ENCODE measurements at regions not wholly inside any gene's neighbourhood (a gene's known extent, or its start where the extent isn't known, plus 50 kb on each side); places are given as distances from the start of the nearest gene placed in this dataset.

- H3K36me3 ChIP-seq, result no peaks in the 10 kb centered on the region
- intact Hi-C loops (cut with DNase I), result no loop called here
- no peak overlapping the region for H3K4me3 ChIP-seq (replicated peaks in 1 of 3)
- no peak for DNase-seq
- H3K27ac ChIP-seq, result no peak overlapping the region
- H3K27me3 ChIP-seq, result no peaks in the 10 kb centered on the region
- H3K4me1 ChIP-seq, result no peaks in the 10 kb centered on the region
- TF ChIP-seq CTCF (IDR thresholded peaks at IDR 0.05) (no peak), POLR2A (IDR thresholded peaks at IDR 0.05) (no peak)
- WGBS, 2 donors, result 92 to 93% methylated on average over 3 of the region's 3 CpGs
- no peaks in the 10 kb centered on the region for H3K9me3 ChIP-seq
Measured at GRCh38 chr20:12337601-12338000, 419.9 kb downstream of the BTBD3 start.

GRCh38 chr20:12345978-12346377 is 428.3 kb downstream of the BTBD3 start:
- WGBS, 2 donors, result 93 to 96% methylated on average over 2 of the region's 2 CpGs
- TF ChIP-seq CTCF (IDR thresholded peaks at IDR 0.05), result no peak
- TF ChIP-seq POLR2A (IDR thresholded peaks at IDR 0.05), result no peak
- Histone ChIP-seq H3K27ac (no peak overlapping the region), H3K4me3 (replicated peaks in 1 of 3) (no peak overlapping the region), H3K4me1 (no peaks in the 10 kb centered on the region), H3K36me3 (no peaks in the 10 kb centered on the region), H3K27me3 (no peaks in the 10 kb centered on the region), H3K9me3 (no peaks in the 10 kb centered on the region)
- intact Hi-C loops (cut with DNase I), result no loop called here
- DNase-seq, result no peak

- no peaks in the 10 kb centered on the region for H3K36me3 ChIP-seq
- H3K4me3 ChIP-seq (replicated peaks in 1 of 3), result no peak overlapping the region
- intact Hi-C loops (cut with DNase I), result no loop called here
- H3K27ac ChIP-seq, result no peak overlapping the region
- H3K9me3 ChIP-seq, result no peaks in the 10 kb centered on the region
- WGBS, 2 donors, result 64 to 79% methylated on average over 2 of the region's 2 CpGs
- H3K4me1 ChIP-seq, result no peaks in the 10 kb centered on the region
- DNase-seq, result no peak
- TF ChIP-seq CTCF (IDR thresholded peaks at IDR 0.05), result no peak
- no peak for TF ChIP-seq POLR2A (IDR thresholded peaks at IDR 0.05)
- H3K27me3 ChIP-seq, result no peaks in the 10 kb centered on the region
Measured at GRCh38 chr20:12353842-12354241, 436.1 kb downstream of the BTBD3 start.

GRCh38 chr20:12354725-12355124 is 437.0 kb downstream of the BTBD3 start:
- no peak for TF ChIP-seq CTCF (IDR thresholded peaks at IDR 0.05)
- no peak for TF ChIP-seq POLR2A (IDR thresholded peaks at IDR 0.05)
- no peak overlapping the region for H3K4me3 ChIP-seq (replicated peaks in 1 of 3)
- no peaks in the 10 kb centered on the region for H3K36me3 ChIP-seq
- no peaks in the 10 kb centered on the region for H3K9me3 ChIP-seq
- WGBS, 2 donors, result 45 to 56% methylated on average over 1 of the region's 1 CpG
- H3K4me1 ChIP-seq, result no peaks in the 10 kb centered on the region
- H3K27ac ChIP-seq, result no peak overlapping the region
- H3K27me3 ChIP-seq, result no peaks in the 10 kb centered on the region
- intact Hi-C loops (cut with DNase I), result no loop called here
- DNase-seq, result no peak

- intact Hi-C loops (cut with DNase I), result no loop called here
- Histone ChIP-seq H3K27ac (no peak overlapping the region), H3K9me3 (no peaks in the 10 kb centered on the region), H3K4me1 (no peaks in the 10 kb centered on the region), H3K36me3 (no peaks in the 10 kb centered on the region), H3K27me3 (no peaks in the 10 kb centered on the region), H3K4me3 (replicated peaks in 1 of 3) (no peak overlapping the region)
- 85 to 90% methylated on average over 1 of the region's 1 CpG for WGBS, 2 donors
- DNase-seq, result no peak
- TF ChIP-seq CTCF (IDR thresholded peaks at IDR 0.05) (no peak), POLR2A (IDR thresholded peaks at IDR 0.05) (no peak)
Measured at GRCh38 chr20:12355185-12355584, 437.5 kb downstream of the BTBD3 start.
